ENCODE measurements at regions not wholly inside any gene's neighbourhood (a gene's known extent, or its start where the extent isn't known, plus 50 kb on each side); places are given as distances from the start of the nearest gene placed in this dataset.

GRCh38 chr11:70816156-70816678, 417.9 kb downstream of the CTTN start:
- no peaks in the 10 kb centered on the region for H3F3A ChIP-seq (ENCODE audit: insufficient read depth)
- no peaks in the 10 kb centered on the region for H4K20me1 ChIP-seq (ENCODE audit: low read depth, low read length)
- no peak overlapping the region for H2AFZ ChIP-seq (ENCODE audit: low read depth, low read length, severe bottlenecking)
- no peak overlapping the region for H3K4me3 ChIP-seq (ENCODE audit: insufficient read depth, low read length, poor library complexity, severe bottlenecking)
- no peak overlapping the region for H3K27ac ChIP-seq (ENCODE audit: low read depth, low read length)
- H3K9ac ChIP-seq (ENCODE audit: low read length), result no peak overlapping the region
- TF ChIP-seq EZH2phosphoT487 (conservative IDR thresholded peaks at IDR 0.05; ENCODE audit: low read length), result no peak
- no peak for TF ChIP-seq CTCF (IDR thresholded peaks at IDR 0.05; ENCODE audit: insufficient read depth, low read length, poor library complexity, severe bottlenecking)
- no peaks in the 10 kb centered on the region for H3K36me3 ChIP-seq (ENCODE audit: low read length)
- H3K27me3 ChIP-seq (ENCODE audit: low read length), result no peaks in the 10 kb centered on the region
- no peak overlapping the region for H3K4me2 ChIP-seq (ENCODE audit: low read depth, low read length, poor library complexity, severe bottlenecking)
- no peaks in the 10 kb centered on the region for H3K79me2 ChIP-seq (ENCODE audit: insufficient read depth, low read length)
- no peaks in the 10 kb centered on the region for H3K9me3 ChIP-seq (ENCODE audit: insufficient read depth, low read length)
- no peaks in the 10 kb centered on the region for H3K9me2 ChIP-seq (replicated peaks; ENCODE audit: insufficient read depth, low read length)

GRCh38 chr11:70818351-70818750, 420.0 kb downstream of the CTTN start:
- H3K9me2 ChIP-seq (replicated peaks; ENCODE audit: insufficient read depth, low read length), result no peaks in the 10 kb centered on the region
- H4K20me1 ChIP-seq (ENCODE audit: low read depth, low read length), result no peaks in the 10 kb centered on the region
- H3K27ac ChIP-seq (ENCODE audit: low read depth, low read length), result no peak overlapping the region
- no peaks in the 10 kb centered on the region for H3K27me3 ChIP-seq (ENCODE audit: low read length)
- no peak overlapping the region for H2AFZ ChIP-seq (ENCODE audit: low read depth, low read length, severe bottlenecking)
- no peaks in the 10 kb centered on the region for H3K79me2 ChIP-seq (ENCODE audit: insufficient read depth, low read length)
- no peaks in the 10 kb centered on the region for H3F3A ChIP-seq (ENCODE audit: insufficient read depth)
- no peak for TF ChIP-seq CTCF (IDR thresholded peaks at IDR 0.05; ENCODE audit: insufficient read depth, low read length, poor library complexity, severe bottlenecking)
- no peak for TF ChIP-seq EZH2phosphoT487 (conservative IDR thresholded peaks at IDR 0.05; ENCODE audit: low read length)
- H3K4me2 ChIP-seq (ENCODE audit: low read depth, low read length, poor library complexity, severe bottlenecking), result no peak overlapping the region
- H3K4me3 ChIP-seq (ENCODE audit: insufficient read depth, low read length, poor library complexity, severe bottlenecking), result no peak overlapping the region
- H3K9me3 ChIP-seq (ENCODE audit: insufficient read depth, low read length), result no peaks in the 10 kb centered on the region
- H3K36me3 ChIP-seq (ENCODE audit: low read length), result no peaks in the 10 kb centered on the region
- no peak overlapping the region for H3K9ac ChIP-seq (ENCODE audit: low read length)

GRCh38 chr11:70819022-70819421, 420.7 kb downstream of the CTTN start:
- Histone ChIP-seq H2AFZ (ENCODE audit: low read depth, low read length, severe bottlenecking) (no peak overlapping the region), H3K9ac (ENCODE audit: low read length) (no peak overlapping the region), H3K27me3 (ENCODE audit: low read length) (no peaks in the 10 kb centered on the region), H3K9me3 (ENCODE audit: insufficient read depth, low read length) (no peaks in the 10 kb centered on the region), H3K9me2 (replicated peaks; ENCODE audit: insufficient read depth, low read length) (no peaks in the 10 kb centered on the region), H3K36me3 (ENCODE audit: low read length) (no peaks in the 10 kb centered on the region), H3K27ac (ENCODE audit: low read depth, low read length) (no peak overlapping the region), H4K20me1 (ENCODE audit: low read depth, low read length) (no peaks in the 10 kb centered on the region), H3K4me2 (ENCODE audit: low read depth, low read length, poor library complexity, severe bottlenecking) (no peak overlapping the region), H3K79me2 (ENCODE audit: insufficient read depth, low read length) (no peaks in the 10 kb centered on the region), H3K4me3 (ENCODE audit: insufficient read depth, low read length, poor library complexity, severe bottlenecking) (no peak overlapping the region), H3F3A (ENCODE audit: insufficient read depth) (no peaks in the 10 kb centered on the region)
- TF ChIP-seq EZH2phosphoT487 (conservative IDR thresholded peaks at IDR 0.05; ENCODE audit: low read length), result no peak

- H3K9ac ChIP-seq (ENCODE audit: low read length), result no peak overlapping the region
- H3K9me3 ChIP-seq (ENCODE audit: insufficient read depth, low read length), result no peaks in the 10 kb centered on the region
- H3K36me3 ChIP-seq (ENCODE audit: low read length), result no peaks in the 10 kb centered on the region
- H3K79me2 ChIP-seq (ENCODE audit: insufficient read depth, low read length), result no peaks in the 10 kb centered on the region
- no peak overlapping the region for H2AFZ ChIP-seq (ENCODE audit: low read depth, low read length, severe bottlenecking)
- TF ChIP-seq CTCF (IDR thresholded peaks at IDR 0.05; ENCODE audit: insufficient read depth, low read length, poor library complexity, severe bottlenecking) (no peak), EZH2phosphoT487 (conservative IDR thresholded peaks at IDR 0.05; ENCODE audit: low read length) (no peak)
- no peaks in the 10 kb centered on the region for H3K9me2 ChIP-seq (replicated peaks; ENCODE audit: insufficient read depth, low read length)
- H3F3A ChIP-seq (ENCODE audit: insufficient read depth), result no peaks in the 10 kb centered on the region
- no peak overlapping the region for H3K4me2 ChIP-seq (ENCODE audit: low read depth, low read length, poor library complexity, severe bottlenecking)
- H3K27ac ChIP-seq (ENCODE audit: low read depth, low read length), result no peak overlapping the region
- H3K4me3 ChIP-seq (ENCODE audit: insufficient read depth, low read length, poor library complexity, severe bottlenecking), result no peak overlapping the region
- H4K20me1 ChIP-seq (ENCODE audit: low read depth, low read length), result no peaks in the 10 kb centered on the region
- no peaks in the 10 kb centered on the region for H3K27me3 ChIP-seq (ENCODE audit: low read length)
These were observed 422.0 kb downstream of the CTTN start for GRCh38 chr11:70820311-70820710.
